GM12874 (cell line): ENCODE measurements at regions not wholly inside any gene's neighbourhood (a gene's known extent, or its start where the extent isn't known, plus 50 kb on each side); places are given as distances from the start of the nearest gene placed in this dataset.

Source experiments
- TF ChIP-seq, protein P1 (sequence below): IDR thresholded peaks from 2 replicates; pipeline ENCODE4 v1.5.1; 2011; ENCODE audit warnings: low read depth, mild to moderate bottlenecking, control low read depth, low read length, moderate library complexity; ENCODE audit not compliant: insufficient read depth

DNA sequence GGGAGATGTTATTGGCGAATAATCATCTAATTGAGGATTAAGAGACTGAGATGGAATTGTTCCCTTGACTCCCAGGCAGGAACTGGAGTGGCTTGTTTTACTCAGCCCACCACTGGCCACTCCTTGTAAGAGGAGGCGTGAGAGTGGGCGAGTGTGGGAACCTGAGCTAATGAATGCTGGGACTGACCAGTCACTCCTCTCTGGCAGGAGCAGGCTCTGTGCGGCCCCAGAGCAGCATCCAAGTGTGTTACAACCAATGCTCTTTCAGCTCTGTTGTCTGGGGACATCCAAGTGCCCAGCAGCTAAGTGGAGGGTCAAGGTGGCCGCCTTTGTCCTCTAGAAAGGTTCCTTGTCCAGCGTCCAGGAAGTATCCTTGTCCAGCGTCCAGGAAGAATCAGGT is 739.9 kb downstream of the CDH8 start:
- TF ChIP-seq, protein P1, sequence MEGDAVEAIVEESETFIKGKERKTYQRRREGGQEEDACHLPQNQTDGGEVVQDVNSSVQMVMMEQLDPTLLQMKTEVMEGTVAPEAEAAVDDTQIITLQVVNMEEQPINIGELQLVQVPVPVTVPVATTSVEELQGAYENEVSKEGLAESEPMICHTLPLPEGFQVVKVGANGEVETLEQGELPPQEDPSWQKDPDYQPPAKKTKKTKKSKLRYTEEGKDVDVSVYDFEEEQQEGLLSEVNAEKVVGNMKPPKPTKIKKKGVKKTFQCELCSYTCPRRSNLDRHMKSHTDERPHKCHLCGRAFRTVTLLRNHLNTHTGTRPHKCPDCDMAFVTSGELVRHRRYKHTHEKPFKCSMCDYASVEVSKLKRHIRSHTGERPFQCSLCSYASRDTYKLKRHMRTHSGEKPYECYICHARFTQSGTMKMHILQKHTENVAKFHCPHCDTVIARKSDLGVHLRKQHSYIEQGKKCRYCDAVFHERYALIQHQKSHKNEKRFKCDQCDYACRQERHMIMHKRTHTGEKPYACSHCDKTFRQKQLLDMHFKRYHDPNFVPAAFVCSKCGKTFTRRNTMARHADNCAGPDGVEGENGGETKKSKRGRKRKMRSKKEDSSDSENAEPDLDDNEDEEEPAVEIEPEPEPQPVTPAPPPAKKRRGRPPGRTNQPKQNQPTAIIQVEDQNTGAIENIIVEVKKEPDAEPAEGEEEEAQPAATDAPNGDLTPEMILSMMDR, result no peak

DNA sequence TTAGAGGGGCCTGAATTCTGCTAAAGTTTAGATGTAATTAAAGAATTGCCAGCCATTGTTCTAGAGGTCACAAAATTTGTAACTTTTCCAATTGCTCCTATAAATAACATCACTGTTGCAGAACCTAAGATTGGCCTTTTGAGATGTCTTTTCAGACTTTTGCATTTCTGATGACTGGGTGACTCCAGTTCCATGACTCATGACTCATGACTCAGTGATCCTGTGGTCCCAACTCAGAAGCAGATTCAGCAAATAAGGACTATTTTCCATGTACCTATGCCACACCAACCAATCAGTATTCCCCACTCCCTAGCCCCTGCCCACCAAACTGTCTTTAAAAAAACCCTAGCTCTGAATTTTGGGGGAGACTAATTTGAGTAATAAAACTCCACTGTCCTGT is 740.9 kb downstream of the CDH8 start:
- TF ChIP-seq, protein P1, result no peak

DNA sequence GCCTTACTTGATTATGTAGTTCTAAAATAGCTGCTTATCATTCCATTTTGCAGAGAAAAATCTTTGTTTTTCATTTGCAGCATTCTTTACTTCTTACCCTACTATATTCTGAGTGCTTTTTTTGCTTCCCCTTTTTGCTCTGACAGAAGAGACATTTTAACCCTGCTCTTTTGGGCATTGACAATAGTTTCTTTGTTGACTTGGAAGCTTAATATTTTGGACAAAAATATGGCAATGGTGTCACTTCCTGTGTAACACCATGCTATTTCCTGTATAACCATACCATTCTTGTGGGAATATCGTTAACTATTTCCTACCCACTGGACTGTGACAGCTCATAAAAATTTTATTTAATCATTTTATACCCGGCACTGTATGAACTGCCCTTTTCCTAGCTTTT is 747.1 kb downstream of the CDH8 start:
- TF ChIP-seq, protein P1, result no peak

DNA sequence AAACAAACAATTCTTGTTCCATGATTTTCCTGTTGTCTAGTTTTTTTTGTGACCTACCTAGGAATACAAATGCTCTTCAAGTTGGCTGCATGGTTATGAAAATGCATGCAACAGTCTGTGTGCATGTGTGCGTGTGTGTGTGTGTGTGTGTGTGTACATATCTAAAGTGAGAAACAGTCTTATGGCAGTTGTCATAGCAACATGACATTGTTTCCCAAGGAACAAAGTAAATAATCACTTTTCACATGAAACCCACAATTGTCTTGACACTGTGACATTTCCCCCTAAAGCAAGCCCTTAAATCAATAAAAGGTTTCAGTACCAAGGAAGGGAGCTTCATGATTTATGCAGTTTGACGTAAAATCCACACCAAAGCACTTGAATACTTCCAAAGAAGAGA is 758.4 kb downstream of the CDH8 start:
- TF ChIP-seq, protein P1, result no peak

DNA sequence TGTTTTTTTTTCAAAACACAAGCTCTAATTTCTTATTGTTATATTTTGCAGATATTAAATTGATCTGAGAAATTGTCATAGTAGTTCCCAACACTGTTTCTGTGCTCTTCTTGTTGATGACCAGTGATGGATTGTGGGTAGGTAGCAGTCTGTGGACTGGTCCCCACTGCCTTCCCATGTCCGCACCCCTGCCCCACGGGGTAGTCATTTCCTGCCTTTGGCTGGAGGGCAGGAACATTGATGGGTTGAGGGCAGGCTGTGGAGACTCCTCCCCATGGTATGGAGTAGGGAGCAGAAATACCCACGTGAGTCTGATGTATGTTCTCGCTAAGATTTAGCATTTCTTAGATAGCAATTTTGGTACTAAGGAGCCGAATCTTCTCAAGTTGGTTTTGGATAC is 762.0 kb downstream of the CDH8 start:
- TF ChIP-seq, protein P1, result no peak

DNA sequence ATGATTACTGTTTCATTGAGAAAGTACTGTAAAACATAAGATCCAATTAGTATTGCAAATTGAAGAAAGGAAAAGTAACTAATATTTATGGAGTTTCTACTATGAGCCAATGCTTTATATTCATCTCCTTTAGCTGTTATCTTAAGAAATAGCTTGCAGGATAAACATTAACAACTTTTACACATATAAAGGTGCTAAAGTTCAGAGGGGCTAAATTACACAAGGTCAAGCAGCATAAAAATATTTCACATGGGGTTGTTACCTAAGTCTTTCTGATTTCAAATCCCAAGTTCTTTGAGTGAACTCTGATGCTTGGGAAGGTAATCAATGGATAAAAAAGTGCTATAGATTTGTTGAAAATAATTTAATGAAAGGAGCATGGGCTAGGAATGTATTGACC is 765.5 kb downstream of the CDH8 start:
- TF ChIP-seq, protein P1, result no peak

DNA sequence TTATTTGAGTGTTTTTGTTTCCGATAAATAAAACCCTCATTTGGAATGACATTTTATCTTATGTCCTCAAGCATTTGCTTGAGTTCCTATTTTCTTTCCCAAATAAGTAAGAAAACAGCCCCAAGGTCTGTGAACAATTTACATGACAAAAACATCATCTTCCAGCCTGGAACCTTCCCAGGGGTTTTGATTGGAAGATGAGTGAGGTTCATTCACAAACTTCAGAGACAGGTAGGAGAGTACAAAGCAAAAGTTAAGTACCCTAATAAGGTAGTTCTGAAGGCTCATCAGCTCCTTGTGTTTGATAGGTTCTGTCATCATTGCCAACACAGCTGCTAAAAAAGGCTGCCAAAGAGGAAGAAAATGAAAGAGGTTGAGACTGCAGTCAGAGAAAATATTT is 772.8 kb downstream of the CDH8 start:
- TF ChIP-seq, protein P1, result no peak

DNA sequence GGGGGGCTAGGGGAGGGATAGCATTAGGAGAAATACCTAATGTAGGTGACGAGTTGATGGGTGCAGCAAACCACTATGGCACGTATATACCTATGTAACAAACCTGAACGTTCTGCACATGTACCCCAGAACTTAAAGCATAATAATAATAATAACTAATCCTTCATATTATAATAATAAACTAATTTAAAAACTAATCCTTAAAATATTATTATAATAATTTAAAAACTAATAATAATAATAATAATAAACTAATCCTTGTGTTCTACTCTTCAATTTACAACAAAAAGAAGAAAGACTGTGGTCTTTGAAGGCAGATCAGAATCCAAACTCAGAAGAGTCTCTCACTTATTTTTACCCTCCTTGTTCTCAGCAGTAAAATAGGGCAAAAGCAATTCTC is 774.9 kb downstream of the CDH8 start:
- TF ChIP-seq, protein P1, result no peak
